Left ventricle myocardium inferior (tissue), 1 donor: ENCODE measurements at regions not wholly inside any gene's neighbourhood (a gene's known extent, or its start where the extent isn't known, plus 50 kb on each side); places are given as distances from the start of the nearest gene placed in this dataset.

Experiments used
- DNase-seq: peaks from one replicate; pipeline ENCODE4 v3.0.0-alpha.2; 2020
- H3K27ac ChIP-seq: fragments of 200-600 bp; replicated peaks from 2 replicates; pipeline ENCODE4 v1.8.0; 2021
- H3K27me3 ChIP-seq: fragments of 200-600 bp; 2 replicates; pipeline ENCODE4 v1.8.0; 2021; ENCODE audit warnings: low read depth
- H3K36me3 ChIP-seq: fragments of 200-600 bp; 2 replicates; pipeline ENCODE4 v1.8.0; 2021
- H3K4me1 ChIP-seq: fragments of 200-600 bp; 2 replicates; pipeline ENCODE4 v1.8.0; 2021
- H3K4me3 ChIP-seq: fragments of 200-600 bp; 2 replicates; pipeline ENCODE4 v1.8.0; 2021; ENCODE audit warnings: mild to moderate bottlenecking, moderate library complexity
- H3K9me3 ChIP-seq: fragments of 200-600 bp; replicated peaks from 2 replicates; pipeline ENCODE4 v1.8.0; 2021
- CTCF ChIP-seq: fragments of 200-600 bp; IDR thresholded peaks from 2 replicates; pipeline ENCODE4 v1.8.0; 2021; ENCODE audit warnings: antibody characterized with exemption, mild to moderate bottlenecking, borderline replicate concordance
- intact Hi-C: fragments of 100-400 bp; cut with micrococcal nuclease; formaldehyde crosslinking; loops from one replicate; pipeline ENCODE4 v1.11.0; 2022
- donor health status: DM: no; HTN: yes; CAD: no; lungs with severe emphysema.

- no peak for DNase-seq
- Histone ChIP-seq H3K27ac (no peak overlapping the region), H3K36me3 (no peaks in the 10 kb centered on the region), H3K4me3 (no peak overlapping the region), H3K9me3 (no peaks in the 10 kb centered on the region), H3K4me1 (peaks cover 18% of the 10 kb centered on the region), H3K27me3 (no peaks in the 10 kb centered on the region)
- no peak for TF ChIP-seq CTCF
- intact Hi-C loops = loop anchor here (10.0 kb wide), 1 partner anchor 485 kb away; no protein-coding TSS in a partner anchor
Observed at GRCh38 chr7:86929293-86930109, 130.0 kb downstream of the ELAPOR2 start.

DNA sequence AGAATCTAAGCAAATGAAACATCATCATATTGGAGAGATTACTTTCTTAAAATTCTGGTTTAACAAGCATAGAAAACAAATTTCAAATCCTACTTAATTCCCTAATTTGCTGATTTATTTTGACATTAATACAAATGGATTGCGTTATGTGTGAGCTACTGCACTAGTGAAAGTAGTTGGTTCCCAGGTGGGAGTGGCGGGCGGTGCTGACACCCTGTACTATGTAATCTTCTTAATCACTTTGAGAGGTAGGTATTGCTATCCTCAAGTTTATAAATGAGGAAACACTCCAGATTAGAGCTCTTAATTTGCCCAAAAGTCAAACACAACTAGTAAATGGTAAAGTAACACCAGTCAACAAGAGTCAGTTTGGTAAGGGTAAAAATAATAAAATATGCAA, 131.1 kb downstream of the ELAPOR2 start:
- no peak for DNase-seq
- intact Hi-C loops = no loop called here
- TF ChIP-seq CTCF = no peak
- H3K4me3 ChIP-seq = no peak overlapping the region
- peaks cover 18% of the 10 kb centered on the region for H3K4me1 ChIP-seq
- no peak overlapping the region for H3K27ac ChIP-seq
- no peaks in the 10 kb centered on the region for H3K9me3 ChIP-seq
- H3K27me3 ChIP-seq = no peaks in the 10 kb centered on the region
- no peaks in the 10 kb centered on the region for H3K36me3 ChIP-seq

DNA sequence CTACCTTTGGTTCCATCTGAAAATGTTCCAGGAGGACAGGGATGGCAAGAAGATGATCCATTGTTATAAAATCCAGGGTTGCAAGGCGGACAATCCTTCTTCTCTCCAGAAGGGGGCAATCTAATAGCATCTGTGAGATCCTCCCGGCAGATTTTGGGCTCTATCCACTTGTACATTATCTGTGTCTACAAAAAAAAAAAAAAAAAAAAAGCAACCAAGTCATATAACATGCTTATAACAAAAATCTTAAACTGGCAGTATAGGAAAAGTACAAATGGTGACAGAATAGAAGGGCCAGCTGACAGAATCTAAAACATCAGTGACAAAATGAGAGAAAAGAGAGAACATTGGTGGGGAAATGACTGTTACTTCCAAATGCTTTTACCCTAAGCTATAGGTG, 132.7 kb downstream of the ELAPOR2 start:
- no peak for DNase-seq
- peaks cover 5% of the 10 kb centered on the region for H3K4me1 ChIP-seq
- intact Hi-C loops = no loop called here
- H3K4me3 ChIP-seq = no peak overlapping the region
- H3K27me3 ChIP-seq = no peaks in the 10 kb centered on the region
- H3K27ac ChIP-seq = no peak overlapping the region
- no peaks in the 10 kb centered on the region for H3K36me3 ChIP-seq
- peak; percentile 78 for TF ChIP-seq CTCF
- no peaks in the 10 kb centered on the region for H3K9me3 ChIP-seq

GRCh38 chr7:86925221-86925620, 134.2 kb downstream of the ELAPOR2 start:
- Histone ChIP-seq H3K4me3 (no peak overlapping the region), H3K27me3 (no peaks in the 10 kb centered on the region), H3K27ac (no peak overlapping the region), H3K36me3 (no peaks in the 10 kb centered on the region), H3K4me1 (no peaks in the 10 kb centered on the region), H3K9me3 (no peaks in the 10 kb centered on the region)
- intact Hi-C loops = no loop called here
- TF ChIP-seq CTCF = no peak
- DNase-seq = no peak

- H3K9me3 ChIP-seq = no peaks in the 10 kb centered on the region
- H3K4me3 ChIP-seq = no peak overlapping the region
- H3K36me3 ChIP-seq = no peaks in the 10 kb centered on the region
- H3K27ac ChIP-seq = no peak overlapping the region
- intact Hi-C loops = no loop called here
- no peak for DNase-seq
- H3K27me3 ChIP-seq = no peaks in the 10 kb centered on the region
- H3K4me1 ChIP-seq = no peaks in the 10 kb centered on the region
- no peak for TF ChIP-seq CTCF
Observed at GRCh38 chr7:86923527-86923926, 135.9 kb downstream of the ELAPOR2 start.
